GM12878 (cell line): ENCODE measurements at regions not wholly inside any gene's neighbourhood (a gene's known extent, or its start where the extent isn't known, plus 50 kb on each side); places are given as distances from the start of the nearest gene placed in this dataset.

Experiments
- ATAC-seq: fragments of 200-7000 bp; cut with Tn5 transposase; 3 replicates; pipeline ENCODE4 v1.9.1; 2020; ENCODE audit warnings: mild to moderate bottlenecking, moderate library complexity
- BruUV-seq: library from RNA; stranded (reverse); fragments of 400-500 nt; replicated peaks from 2 replicates; lab custom pipeline; 2021; lab: Mats Ljungman, UMichigan
- CTCF ChIA-PET: fragments of 300-600 bp; sonication (Branson Sonifier 250); formaldehyde crosslinking; extraction: SDS; loops from one replicate; lab custom pipeline; 2021; ENCODE audit warnings: inconsistent platforms; lab: Yijun Ruan, JAX
- POLR2A ChIA-PET: fragments of 350-600 bp; formaldehyde crosslinking; extraction: SDS; loops from one replicate; lab custom pipeline; 2021; ENCODE audit warnings: inconsistent platforms; lab: Charles Lee
- RAD21 ChIA-PET: fragments of 300-600 bp; sonication (Branson Sonifier 250); formaldehyde crosslinking; loops from one replicate; lab custom pipeline; 2023; ENCODE audit warnings: antibody characterized with exemption; ENCODE audit not compliant: unreplicated experiment; lab: Charles Lee
- SMC1A ChIA-PET: fragments of 300-600 bp; sonication (Branson Sonifier 250); formaldehyde crosslinking; loops from one replicate; lab custom pipeline; 2023; ENCODE audit not compliant: unreplicated experiment, uncharacterized antibody; lab: Charles Lee
- DNase-seq: peaks from one replicate; pipeline ENCODE4 v3.0.0-alpha.2; 2011; ENCODE audit warnings: low read depth, low spot score
- FAIRE-seq: peaks from 3 replicates; lab custom pipeline; 2011; peaks lifted over from hg19 to GRCh38; lab: Jason Lieb, UNC
- H2AFZ ChIP-seq: 2 replicates; pipeline ENCODE4 v1.6.0; 2011; ENCODE audit warnings: low read depth, low read length, control low read depth; ENCODE audit not compliant: control insufficient read depth
- H3K27ac ChIP-seq: 2 replicates; pipeline ENCODE4 v1.5.1; 2011; ENCODE audit warnings: control low read depth; ENCODE audit not compliant: control insufficient read depth, insufficient read depth
- H3K27me3 ChIP-seq, 2 experiments: replicated peaks in 1 of 2; 2 replicates each; pipeline versions ENCODE4 v1.6.0 to v1.6.1; 2011; ENCODE audit warnings: low read length in 1 of 2; ENCODE audit not compliant: control insufficient read depth in 2 of 2, insufficient read depth in 2 of 2
- H3K36me3 ChIP-seq, 2 experiments: 2 replicates each; pipeline ENCODE4 v1.5.1; 2011; ENCODE audit warnings: low read length in 1 of 2; ENCODE audit not compliant: control insufficient read depth in 2 of 2, insufficient read depth in 2 of 2
- H3K4me1 ChIP-seq: 2 replicates; pipeline ENCODE4 v1.6.1; 2011; ENCODE audit warnings: mild to moderate bottlenecking, low read length, moderate library complexity, mixed read lengths; ENCODE audit not compliant: control insufficient read depth, insufficient read depth
- H3K4me2 ChIP-seq: 2 replicates; pipeline ENCODE4 v1.6.0; 2011; ENCODE audit warnings: control low read depth; ENCODE audit not compliant: control insufficient read depth, insufficient read depth
- H3K4me3 ChIP-seq: fragments of 200-600 bp; sonication (generic); 2 replicates; pipeline ENCODE4 v1.5.1; 2016
- H3K79me2 ChIP-seq: 2 replicates; pipeline ENCODE4 v1.6.0; 2011; ENCODE audit warnings: low read length; ENCODE audit not compliant: control insufficient read depth, insufficient read depth
- H3K9ac ChIP-seq: 2 replicates; pipeline ENCODE4 v1.8.0; 2011; ENCODE audit warnings: low read length, control low read depth, mixed read lengths; ENCODE audit not compliant: control insufficient read depth, insufficient read depth
- H3K9me3 ChIP-seq: replicated peaks from 3 replicates; pipeline ENCODE4 v1.5.1; 2011; ENCODE audit warnings: mild to moderate bottlenecking, low read length; ENCODE audit not compliant: control insufficient read depth, insufficient read depth
- H4K20me1 ChIP-seq: 2 replicates; pipeline ENCODE4 v1.6.0; 2011; ENCODE audit not compliant: control insufficient read depth, insufficient read depth
- ATF7 ChIP-seq: fragments of 450-650 bp; IDR thresholded peaks from 2 replicates; pipeline ENCODE4 v1.6.1; 2016; ENCODE audit warnings: low read depth, mild to moderate bottlenecking
- LARP7 ChIP-seq: fragments of 450-650 bp; IDR thresholded peaks from 2 replicates; pipeline ENCODE4 v1.6.1; 2017; ENCODE audit warnings: mild to moderate bottlenecking
- POLR2AphosphoS5 ChIP-seq: IDR thresholded peaks from 2 replicates; pipeline ENCODE4 v1.6.1; 2011; ENCODE audit warnings: mild to moderate bottlenecking, low read length, inconsistent platforms
- RBBP5 ChIP-seq: fragments of 200-600 bp; sonication (generic); conservative IDR thresholded peaks from 2 replicates; pipeline ENCODE4 v1.6.1; 2016
- RELB ChIP-seq: fragments of 450-650 bp; IDR thresholded peaks from 2 replicates; pipeline ENCODE4 v1.6.1; 2017; ENCODE audit warnings: low read depth, mild to moderate bottlenecking, moderate library complexity
- SP1 ChIP-seq: IDR thresholded peaks from one replicate; pipeline ENCODE4 v1.6.1; 2011; ENCODE audit warnings: low read depth, low read length
- SREBF2 ChIP-seq: IDR thresholded peaks from 2 replicates; pipeline ENCODE4 v1.6.1; 2012; ENCODE audit warnings: mild to moderate bottlenecking, low read length
- YBX1 ChIP-seq: fragments of 450-650 bp; IDR thresholded peaks from 2 replicates; pipeline ENCODE4 v1.6.1; 2016; ENCODE audit warnings: antibody characterized with exemption
- ZNF687 ChIP-seq: fragments of 450-650 bp; IDR thresholded peaks from 2 replicates; pipeline ENCODE4 v1.6.1; 2017; ENCODE audit warnings: mild to moderate bottlenecking, moderate library complexity
- WGBS: methylation state at CpG from one replicate; pipeline ENCODE4 v1.1.6; 2016; ENCODE audit warnings: low lambda C conversion rate; ENCODE audit not compliant: insufficient replicate concordance, insufficient coverage; ENCODE audit errors: missing lambda C conversion rate; 5-methylcytosine and 5-hydroxymethylcytosine counted together
- in situ Hi-C: fragments of 300-500 bp; cut with MboI; formaldehyde crosslinking; loops from 9 replicates; pipeline ENCODE4 v1.14.3; 2018; ENCODE audit warnings: mixed read lengths
- intact Hi-C: fragments of 100-400 bp; cut with micrococcal nuclease; formaldehyde crosslinking; loops from one replicate; pipeline ENCODE4 v1.14.2; 2022; ENCODE audit not compliant: unreplicated experiment

DNA sequence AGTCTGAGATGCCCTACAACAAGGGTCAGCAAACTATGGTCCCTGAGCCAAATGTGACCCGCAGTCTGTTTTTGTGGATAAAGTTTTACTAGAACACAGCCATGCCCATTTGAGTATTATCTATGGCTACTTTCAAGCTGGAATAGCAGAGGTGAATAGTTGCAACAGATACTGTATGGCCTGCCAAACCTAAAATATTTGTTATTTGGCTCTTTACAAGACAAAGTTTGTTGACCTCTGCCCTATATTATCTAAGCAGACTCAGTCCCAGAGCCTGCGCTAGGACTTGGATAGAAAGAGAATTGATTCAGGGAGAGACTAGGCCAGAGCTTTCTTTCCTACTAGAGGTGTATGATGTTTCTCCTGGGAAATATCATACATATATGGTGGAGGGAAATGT lies 81.7 kb upstream of the NMNAT3 start (continued):
- TF ChIP-seq RELB (no peak), YBX1 (no peak), POLR2AphosphoS5 (no peak), ZNF687 (no peak), LARP7 (no peak), SP1 (no peak)
- TF ChIP-seq, all 136 proteins: peak for 0

DNA sequence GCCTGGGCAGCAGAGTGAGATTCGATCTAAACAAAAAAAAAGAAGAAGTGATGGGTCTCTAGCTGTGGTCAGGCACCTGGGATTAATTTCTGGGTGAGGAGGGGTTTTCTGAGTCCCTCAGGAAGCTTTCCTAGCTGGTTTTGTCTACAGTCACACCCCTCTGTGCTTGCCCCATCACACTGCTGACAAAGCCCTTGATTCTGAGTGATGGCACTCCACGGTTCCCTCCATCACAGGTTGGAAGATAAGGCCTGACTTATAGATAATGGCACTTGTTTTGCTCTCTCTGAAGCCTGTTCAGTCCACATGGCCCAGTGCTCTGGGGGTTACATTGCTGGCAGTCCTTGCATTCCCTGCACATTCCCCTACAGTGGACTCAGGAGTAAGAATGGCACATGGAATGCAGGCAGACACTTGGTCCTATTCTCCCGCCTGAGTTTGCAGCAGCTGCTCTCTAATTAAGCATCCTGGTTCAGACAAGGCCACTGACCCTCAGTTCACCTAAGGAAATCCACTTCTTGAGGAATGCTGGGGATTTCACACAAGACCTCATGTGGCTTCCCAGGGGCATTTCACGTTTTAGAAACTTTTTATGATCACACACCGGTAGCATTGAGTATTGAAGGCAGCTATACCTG lies 81.0 kb upstream of the NMNAT3 start:
- BruUV-seq, result no TSS peak
- no peak overlapping the region for H2AFZ ChIP-seq
- H3K9ac ChIP-seq, result no peak overlapping the region
- H3K4me3 ChIP-seq, result no peak overlapping the region
- RAD21 ChIA-PET, result no interaction called here
- no peak overlapping the region for H3K27ac ChIP-seq
- H3K9me3 ChIP-seq, result no peaks in the 10 kb centered on the region
- no peak for FAIRE-seq
- no peaks in the 10 kb centered on the region for H3K79me2 ChIP-seq
- DNase-seq, result no peak
- TF ChIP-seq ATF7, result no peak
- TF ChIP-seq RBBP5, result no peak
- TF ChIP-seq SREBF2, result no peak
- no peaks in the 10 kb centered on the region for H3K4me1 ChIP-seq
- no peaks in the 10 kb centered on the region; a peak in 1 of 4 replicates for H3K27me3 ChIP-seq
- no peaks in the 10 kb centered on the region for H4K20me1 ChIP-seq
- no peak overlapping the region for H3K4me2 ChIP-seq
- CTCF ChIA-PET, result no interaction called here
- intact Hi-C loops, result no loop called here
- no peak for ATAC-seq
- POLR2A ChIA-PET, result no interaction called here
- WGBS, result 24% methylated on average over 4 of the region's 5 CpGs
- H3K36me3 ChIP-seq, result no peaks in the 10 kb centered on the region
- in situ Hi-C loops, result no loop called here
- SMC1A ChIA-PET, result no interaction called here
